Cerebellar cortex (tissue), 1 donor: ENCODE measurements at regions not wholly inside any gene's neighbourhood (a gene's known extent, or its start where the extent isn't known, plus 50 kb on each side); places are given as distances from the start of the nearest gene placed in this dataset.
"Not testable (repeated sequence)": the region's sequence is repeated elsewhere in the genome, so short reads cannot be mapped to it uniquely, and the experiment has no call there.

Experiments
- DNase-seq: peaks from one replicate; pipeline ENCODE4 v3.0.0-alpha.2; 2015; ENCODE audit warnings: low spot score

DNA sequence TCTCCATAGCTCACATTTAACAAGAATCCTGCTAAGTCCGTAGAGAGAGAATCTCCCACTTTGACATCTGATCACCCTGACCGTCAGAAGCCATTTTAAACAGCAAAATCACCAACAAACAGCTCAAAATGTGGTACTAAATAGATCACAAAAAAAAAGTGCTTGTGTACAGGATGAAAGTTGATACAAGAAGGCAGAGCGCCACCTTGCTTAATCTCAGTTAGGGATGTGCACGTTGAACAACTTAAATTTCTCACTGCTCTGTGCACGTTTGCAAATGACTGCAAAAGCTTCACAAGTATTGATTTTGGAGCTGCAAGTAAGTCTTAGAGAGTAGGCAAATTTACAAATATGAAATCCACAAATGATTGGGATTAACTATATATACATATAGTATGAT, 63.1 kb upstream of the NREP start:
- no peak for DNase-seq

DNA sequence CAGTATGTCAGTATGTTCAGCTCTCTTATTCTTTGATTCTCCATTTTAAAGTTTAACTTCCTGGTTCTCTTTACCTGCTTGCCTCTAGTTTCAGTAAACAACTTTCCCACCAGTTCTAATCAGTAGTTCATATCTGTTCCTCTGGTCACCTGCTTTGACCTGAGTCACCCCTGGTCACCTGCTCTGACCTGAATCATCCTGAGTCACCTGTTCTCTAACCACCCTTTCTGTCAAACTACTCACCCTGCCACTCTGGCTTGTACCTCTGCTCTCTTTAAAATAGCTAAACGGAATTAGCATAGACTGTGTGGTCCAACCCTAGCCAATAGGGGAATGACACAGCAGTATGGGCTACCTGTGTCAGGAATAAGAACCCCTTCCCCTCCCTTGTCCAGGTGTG, 62.0 kb upstream of the NREP start:
- DNase-seq: not testable (repeated sequence)

GRCh38 chr5:111813537-111813936, 56.5 kb upstream of the NREP start:
- DNase-seq: no peak

DNA sequence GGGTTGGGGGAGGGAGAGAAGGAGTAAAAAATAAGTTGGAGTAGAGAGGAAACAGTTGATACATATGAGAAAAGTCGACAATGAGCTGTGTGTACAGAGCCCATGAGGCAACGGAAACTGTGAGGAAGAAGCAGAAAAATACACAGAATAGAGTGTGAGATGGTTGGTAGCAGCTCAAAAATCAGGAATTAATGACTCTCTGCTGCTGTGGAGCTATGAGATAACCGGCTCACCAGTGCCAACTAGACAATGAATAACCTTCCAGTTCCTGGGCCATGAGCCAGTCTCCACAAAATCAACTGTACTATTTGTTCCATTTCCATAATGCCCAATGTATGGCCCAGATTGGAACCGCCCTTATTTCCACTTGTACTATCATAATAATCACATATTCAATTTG, 53.1 kb upstream of the NREP start:
- DNase-seq: peak; percentile 4
